LNCAP (cell line): ENCODE measurements at regions not wholly inside any gene's neighbourhood (a gene's known extent, or its start where the extent isn't known, plus 50 kb on each side); places are given as distances from the start of the nearest gene placed in this dataset.

Experiments
- TF ChIP-seq, protein P1 (sequence below): fragments of 450-650 bp; IDR thresholded peaks from 2 replicates; pipeline ENCODE4 v1.5.1; 2017; ENCODE audit warnings: mild to moderate bottlenecking

DNA sequence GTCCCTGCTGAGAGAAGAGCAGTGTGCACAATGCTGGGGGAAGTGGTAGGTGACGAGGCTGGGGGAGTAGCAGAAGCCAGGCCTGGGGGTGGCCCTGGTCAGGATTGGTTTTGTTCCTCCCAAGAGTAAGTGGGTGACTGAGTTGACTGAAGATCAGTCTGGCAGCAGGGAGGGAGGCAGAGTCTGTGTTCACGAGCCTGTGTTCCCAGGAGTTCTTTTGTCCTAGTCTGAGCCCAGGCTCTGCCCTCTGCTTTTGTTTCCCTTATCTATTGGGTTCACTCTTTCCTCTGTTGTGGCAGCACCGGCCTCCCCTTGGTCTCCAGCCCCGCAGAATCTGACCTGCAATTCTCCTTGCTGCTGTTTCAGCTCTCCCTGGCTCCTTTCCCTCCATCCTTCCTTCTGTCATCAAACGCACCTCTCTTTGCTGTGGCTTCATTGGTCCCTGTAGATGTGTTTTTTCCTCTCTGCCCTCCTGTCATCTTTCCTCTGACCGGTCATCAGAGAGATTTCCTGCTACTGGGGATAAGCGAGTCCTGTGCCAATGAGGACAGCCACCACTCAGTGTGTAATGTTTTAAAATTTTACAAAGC lies 607.4 kb downstream of the KIF4B start:
- TF ChIP-seq, protein P1, sequence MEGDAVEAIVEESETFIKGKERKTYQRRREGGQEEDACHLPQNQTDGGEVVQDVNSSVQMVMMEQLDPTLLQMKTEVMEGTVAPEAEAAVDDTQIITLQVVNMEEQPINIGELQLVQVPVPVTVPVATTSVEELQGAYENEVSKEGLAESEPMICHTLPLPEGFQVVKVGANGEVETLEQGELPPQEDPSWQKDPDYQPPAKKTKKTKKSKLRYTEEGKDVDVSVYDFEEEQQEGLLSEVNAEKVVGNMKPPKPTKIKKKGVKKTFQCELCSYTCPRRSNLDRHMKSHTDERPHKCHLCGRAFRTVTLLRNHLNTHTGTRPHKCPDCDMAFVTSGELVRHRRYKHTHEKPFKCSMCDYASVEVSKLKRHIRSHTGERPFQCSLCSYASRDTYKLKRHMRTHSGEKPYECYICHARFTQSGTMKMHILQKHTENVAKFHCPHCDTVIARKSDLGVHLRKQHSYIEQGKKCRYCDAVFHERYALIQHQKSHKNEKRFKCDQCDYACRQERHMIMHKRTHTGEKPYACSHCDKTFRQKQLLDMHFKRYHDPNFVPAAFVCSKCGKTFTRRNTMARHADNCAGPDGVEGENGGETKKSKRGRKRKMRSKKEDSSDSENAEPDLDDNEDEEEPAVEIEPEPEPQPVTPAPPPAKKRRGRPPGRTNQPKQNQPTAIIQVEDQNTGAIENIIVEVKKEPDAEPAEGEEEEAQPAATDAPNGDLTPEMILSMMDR = no peak

DNA sequence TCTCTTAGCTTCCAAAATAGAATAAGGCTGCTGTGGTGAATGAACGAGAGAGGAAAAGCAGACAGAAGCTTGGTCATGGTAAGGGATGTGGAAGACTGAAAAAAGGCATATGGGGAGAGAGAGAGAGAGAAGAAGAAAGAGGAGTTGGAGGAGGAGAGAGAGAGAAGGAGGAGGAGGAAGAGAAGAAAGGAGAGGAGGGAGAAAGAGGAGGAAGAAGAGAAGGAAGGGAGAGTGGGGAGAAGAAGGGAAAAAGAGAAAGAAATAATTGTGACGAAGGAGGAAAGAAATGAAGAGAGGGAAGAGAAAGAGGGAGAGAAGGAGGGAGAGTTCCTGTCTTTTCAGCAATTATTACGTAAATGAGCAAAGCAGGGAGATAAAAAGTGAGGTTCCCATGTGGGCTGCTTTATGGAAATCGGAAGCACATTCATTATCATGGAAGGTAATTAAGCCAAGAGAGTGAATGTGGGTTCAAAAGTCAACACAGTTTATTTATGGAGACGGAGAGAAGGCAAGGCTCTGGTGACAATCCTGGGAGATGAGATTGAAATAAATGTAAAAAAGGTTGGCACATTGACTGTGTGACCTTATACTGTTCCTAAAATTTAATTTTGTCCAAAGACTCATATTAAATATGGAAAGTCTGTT lies 611.2 kb downstream of the KIF4B start:
- TF ChIP-seq, protein P1 = no peak

DNA sequence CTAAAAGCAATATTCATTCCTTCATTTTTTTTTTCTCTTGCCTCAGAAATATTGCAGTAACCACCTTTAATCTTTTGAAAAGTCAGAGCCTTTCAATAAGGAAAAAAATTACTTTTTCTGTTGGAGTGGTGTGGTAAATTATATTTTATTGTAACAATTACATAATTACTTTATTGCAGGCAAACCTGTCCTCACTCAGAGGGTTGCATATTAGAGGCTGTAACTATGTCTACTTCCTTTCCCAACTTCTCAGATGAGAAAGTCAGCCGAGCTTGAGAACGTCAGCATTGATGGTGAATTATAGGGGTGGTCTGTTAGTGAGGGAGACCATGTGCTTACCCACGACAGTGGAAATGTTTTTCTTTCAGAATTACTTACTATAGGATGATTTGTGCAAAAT lies 611.8 kb downstream of the KIF4B start:
- TF ChIP-seq, protein P1 = no peak

DNA sequence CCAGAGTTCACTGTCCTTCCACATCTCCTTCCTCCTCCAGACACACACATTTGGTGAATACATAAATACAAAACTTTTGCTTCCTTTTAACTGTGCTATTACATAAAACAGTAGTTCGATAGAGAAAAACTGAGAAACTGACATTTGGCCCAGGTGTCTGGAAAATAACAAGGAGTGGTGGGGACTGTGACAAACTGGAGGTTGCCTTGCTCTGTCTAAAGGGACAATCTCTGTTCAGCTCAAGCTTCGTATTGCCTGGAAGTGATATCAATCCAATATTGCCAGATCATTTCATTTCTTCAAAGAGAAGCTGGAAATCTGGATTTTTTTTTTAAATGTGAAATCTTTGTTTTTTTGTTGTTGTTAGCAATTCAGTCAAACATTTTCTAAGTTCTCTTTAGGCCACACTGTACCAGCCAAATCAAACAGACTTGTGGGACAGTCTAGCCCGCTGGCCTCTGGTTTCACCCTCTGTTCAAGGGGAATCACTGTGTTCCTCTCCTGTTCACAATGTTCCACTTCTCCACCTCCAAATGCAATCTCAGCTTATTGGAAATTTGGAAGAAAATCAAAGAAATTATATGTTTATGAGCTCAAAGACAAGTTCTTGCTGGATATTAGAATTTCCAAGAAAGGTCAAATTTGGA lies 612.5 kb downstream of the KIF4B start:
- TF ChIP-seq, protein P1 = no peak

DNA sequence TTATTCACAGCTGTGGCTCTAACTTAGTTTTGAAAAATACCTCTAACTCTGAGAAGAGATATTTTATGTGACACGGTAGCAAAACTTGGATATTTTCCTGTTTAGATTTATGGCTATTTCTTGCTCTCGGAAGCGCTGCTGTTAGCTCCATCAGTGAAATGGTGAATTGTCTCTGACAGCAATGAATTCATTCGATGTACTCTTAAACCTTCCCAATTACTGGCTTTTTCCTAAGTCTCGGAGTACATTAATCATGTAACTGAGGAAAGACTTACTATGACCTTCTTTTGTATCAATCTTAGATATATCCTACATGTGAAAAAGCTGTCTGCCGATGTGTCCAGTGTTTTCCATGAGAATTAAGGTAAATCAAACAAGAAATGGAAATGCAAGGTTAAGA lies 613.0 kb downstream of the KIF4B start:
- TF ChIP-seq, protein P1 = no peak

DNA sequence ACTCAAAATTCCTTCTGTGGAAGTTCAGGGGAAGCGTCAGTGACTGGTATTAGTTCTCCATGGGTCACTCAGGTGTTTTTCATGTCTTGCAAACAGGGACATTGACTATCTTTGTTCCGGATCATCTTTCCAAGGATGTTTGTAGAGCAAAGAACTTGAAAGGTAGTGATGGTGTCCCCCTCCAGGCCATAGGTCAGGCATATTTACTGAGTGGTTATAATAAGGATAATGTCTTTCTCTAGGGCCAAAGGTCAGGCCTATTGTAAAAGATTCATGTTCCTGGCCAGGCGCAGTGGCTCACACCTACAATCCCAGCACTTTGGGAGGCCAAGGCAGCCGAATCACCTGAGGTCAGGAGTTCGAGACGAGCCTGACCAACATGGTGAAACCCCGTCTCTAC lies 614.8 kb downstream of the KIF4B start:
- TF ChIP-seq, protein P1 = no peak

DNA sequence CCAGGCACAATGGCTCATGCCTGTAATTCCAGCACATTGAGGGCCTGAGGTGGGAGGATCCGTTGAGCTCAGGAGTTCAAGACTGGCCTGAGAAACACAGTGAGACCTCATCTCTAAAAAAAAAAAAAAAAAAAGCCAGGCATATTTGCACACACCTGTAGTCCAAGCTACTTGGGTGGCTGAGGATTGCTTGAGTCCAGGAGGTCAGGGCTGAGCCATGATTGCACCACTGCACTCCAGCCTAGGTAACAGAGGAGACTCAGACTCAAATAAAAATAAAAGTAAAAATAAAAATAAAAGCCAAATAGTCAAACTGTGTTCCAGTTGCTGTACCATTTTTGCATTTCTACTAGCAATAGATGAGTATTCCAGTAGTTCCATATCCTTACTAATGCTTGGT lies 616.0 kb downstream of the KIF4B start:
- TF ChIP-seq, protein P1 = no peak
